MG63 (cell line): ENCODE measurements at regions not wholly inside any gene's neighbourhood (a gene's known extent, or its start where the extent isn't known, plus 50 kb on each side); places are given as distances from the start of the nearest gene placed in this dataset.

Experiments used
- DNase-seq: peaks from one replicate; pipeline ENCODE4 v3.0.0-alpha.2; 2020
- H3K27me3 ChIP-seq: fragments of 250-450 bp; sonication (Bioruptor Pico); 2 replicates; pipeline ENCODE4 v1.5.1; 2020; ENCODE audit warnings: mild to moderate bottlenecking, moderate library complexity
- H3K36me3 ChIP-seq: fragments of 250-450 bp; sonication (Bioruptor Pico); 2 replicates; pipeline ENCODE4 v1.5.1; 2020; ENCODE audit warnings: mild to moderate bottlenecking, moderate library complexity
- H3K4me3 ChIP-seq: fragments of 250-450 bp; sonication (Bioruptor Pico); 2 replicates; pipeline ENCODE4 v1.5.1; 2020; ENCODE audit warnings: mild to moderate bottlenecking, moderate library complexity
- H3K9me3 ChIP-seq: fragments of 250-450 bp; sonication (Bioruptor Pico); 2 replicates; pipeline ENCODE4 v1.5.1; 2020; ENCODE audit warnings: mild to moderate bottlenecking, moderate library complexity

DNA sequence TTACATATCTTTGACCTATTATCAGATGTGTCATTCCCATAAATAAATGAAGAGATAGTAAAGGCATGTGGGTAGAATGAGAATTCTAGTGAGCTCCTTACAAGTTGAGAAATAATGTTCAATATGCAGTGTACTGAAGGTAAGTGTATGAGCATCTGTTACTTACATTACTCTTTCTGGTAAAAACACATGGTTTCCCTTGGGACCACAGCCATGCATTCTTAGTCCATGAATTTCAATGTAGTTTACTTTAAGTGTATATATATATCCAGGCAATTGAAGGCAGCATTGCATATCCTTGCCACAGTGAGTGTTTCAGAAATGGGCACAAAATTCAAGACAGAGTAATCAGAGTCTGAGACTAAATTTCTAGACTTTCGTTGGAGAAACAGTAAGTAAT, 277.2 kb downstream of the CXXC4 start:
- DNase-seq, result no peak
- Histone ChIP-seq H3K4me3 (no peak overlapping the region), H3K27me3 (no peaks in the 10 kb centered on the region), H3K36me3 (no peaks in the 10 kb centered on the region), H3K9me3 (no peaks in the 10 kb centered on the region)

- Histone ChIP-seq H3K9me3 (no peaks in the 10 kb centered on the region), H3K36me3 (no peaks in the 10 kb centered on the region), H3K4me3 (no peak overlapping the region), H3K27me3 (no peaks in the 10 kb centered on the region)
- DNase-seq, result no peak
These were observed 283.0 kb downstream of the CXXC4 start for GRCh38 chr4:104211657-104212056.

- Histone ChIP-seq H3K36me3 (no peaks in the 10 kb centered on the region), H3K27me3 (no peaks in the 10 kb centered on the region), H3K4me3 (no peak overlapping the region), H3K9me3 (no peaks in the 10 kb centered on the region)
- no peak for DNase-seq
These were observed 284.3 kb downstream of the CXXC4 start for GRCh38 chr4:104210420-104210819.

DNA sequence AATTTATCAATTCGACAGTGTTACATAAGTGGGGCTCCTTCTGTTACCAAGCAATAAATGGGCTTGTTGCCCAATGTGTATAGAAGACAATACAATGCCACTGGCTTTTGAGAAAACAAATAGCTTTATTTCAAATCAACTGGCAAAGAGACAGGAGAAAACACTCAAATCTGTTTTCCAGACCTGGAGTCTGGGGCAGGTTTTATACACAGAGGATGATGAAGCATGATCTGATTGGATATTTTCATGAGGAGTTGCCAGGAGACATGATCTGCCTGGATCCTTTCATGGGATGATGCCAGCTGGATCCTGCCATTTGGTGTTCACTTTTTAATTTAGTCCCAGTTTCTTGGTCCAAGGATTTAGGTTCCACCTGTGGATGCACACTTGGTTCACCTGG, 287.9 kb downstream of the CXXC4 start:
- Histone ChIP-seq H3K27me3 (no peaks in the 10 kb centered on the region), H3K9me3 (no peaks in the 10 kb centered on the region), H3K36me3 (no peaks in the 10 kb centered on the region), H3K4me3 (no peak overlapping the region)
- DNase-seq, result no peak

- H3K27me3 ChIP-seq, result no peaks in the 10 kb centered on the region
- H3K36me3 ChIP-seq, result no peaks in the 10 kb centered on the region
- no peak for DNase-seq
These were observed 289.6 kb downstream of the CXXC4 start for GRCh38 chr4:104205116-104205515.

DNA sequence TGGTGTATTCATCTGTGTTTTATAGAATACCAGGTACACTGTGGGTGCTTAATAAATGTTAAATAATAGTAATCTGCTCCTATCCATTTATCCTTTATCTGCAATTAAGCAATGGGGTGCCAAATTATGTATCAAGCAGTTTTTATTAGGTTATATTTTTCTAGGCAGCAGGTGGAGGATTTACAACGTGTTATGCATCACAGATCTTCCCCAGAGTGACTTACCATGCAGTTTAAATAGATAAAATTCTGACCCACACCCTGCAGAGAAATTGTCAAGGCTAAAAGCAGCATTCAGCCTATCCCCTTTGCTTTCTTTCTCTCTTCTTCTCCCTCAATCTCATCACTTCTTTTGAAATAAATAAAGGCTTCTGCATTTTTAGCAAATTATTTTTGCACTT, 306.4 kb downstream of the CXXC4 start:
- no peak for DNase-seq
- no peaks in the 10 kb centered on the region for H3K27me3 ChIP-seq
- H3K9me3 ChIP-seq, result no peaks in the 10 kb centered on the region
- H3K36me3 ChIP-seq, result no peaks in the 10 kb centered on the region
- no peak overlapping the region for H3K4me3 ChIP-seq

More at GRCh38 chr4:104205116-104205515, 289.6 kb downstream of the CXXC4 start:
- Histone ChIP-seq H3K4me3 (no peak overlapping the region), H3K9me3 (no peaks in the 10 kb centered on the region)

DNA sequence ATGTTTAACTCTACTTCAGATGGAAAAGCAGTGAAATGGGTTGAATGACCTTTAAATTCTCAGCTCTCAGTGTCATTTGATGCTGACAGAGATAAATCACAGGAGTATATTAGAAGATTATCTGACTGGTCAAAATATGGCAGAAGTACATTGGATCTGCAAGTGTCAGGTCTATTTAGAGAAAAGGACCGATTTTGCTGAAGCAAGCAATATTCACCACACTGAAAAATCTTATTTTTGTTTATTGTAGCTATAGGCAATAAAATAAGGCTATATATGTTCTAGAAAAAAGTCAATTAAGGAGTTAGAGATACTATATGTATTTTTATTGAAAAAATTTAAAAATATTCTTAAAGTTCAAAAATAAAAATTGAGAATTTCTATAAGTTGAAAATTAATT, 325.3 kb downstream of the CXXC4 start:
- H3K27me3 ChIP-seq, result no peaks in the 10 kb centered on the region
- H3K36me3 ChIP-seq, result no peaks in the 10 kb centered on the region
- H3K4me3 ChIP-seq, result no peak overlapping the region
- DNase-seq, result no peak
- H3K9me3 ChIP-seq, result no peaks in the 10 kb centered on the region

- no peak for DNase-seq
- H3K36me3 ChIP-seq, result no peaks in the 10 kb centered on the region
- H3K9me3 ChIP-seq, result no peaks in the 10 kb centered on the region
- no peak overlapping the region for H3K4me3 ChIP-seq
- no peaks in the 10 kb centered on the region for H3K27me3 ChIP-seq
These were observed 327.9 kb downstream of the CXXC4 start for GRCh38 chr4:104166749-104167148.

DNA sequence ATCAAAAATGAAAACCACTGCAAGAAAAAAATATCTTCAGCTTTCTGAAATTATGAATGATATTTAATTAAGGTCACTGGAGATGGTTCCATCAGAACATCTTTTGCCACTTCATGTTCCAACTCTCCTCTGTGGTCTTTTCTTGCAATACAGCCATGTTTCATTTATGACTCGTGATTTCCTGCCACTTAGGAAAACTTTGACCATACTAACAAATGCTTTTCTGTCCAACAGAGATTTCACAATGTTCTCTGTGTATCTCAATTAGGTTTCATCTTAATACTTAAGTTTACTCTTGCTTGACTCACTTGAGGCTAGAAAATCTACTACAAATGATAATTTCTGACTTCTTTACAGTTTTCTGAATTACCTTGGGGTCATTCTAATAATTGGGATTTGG, 330.9 kb downstream of the CXXC4 start:
- Histone ChIP-seq H3K36me3 (no peaks in the 10 kb centered on the region), H3K4me3 (no peak overlapping the region), H3K27me3 (no peaks in the 10 kb centered on the region), H3K9me3 (no peaks in the 10 kb centered on the region)
- DNase-seq, result no peak

DNA sequence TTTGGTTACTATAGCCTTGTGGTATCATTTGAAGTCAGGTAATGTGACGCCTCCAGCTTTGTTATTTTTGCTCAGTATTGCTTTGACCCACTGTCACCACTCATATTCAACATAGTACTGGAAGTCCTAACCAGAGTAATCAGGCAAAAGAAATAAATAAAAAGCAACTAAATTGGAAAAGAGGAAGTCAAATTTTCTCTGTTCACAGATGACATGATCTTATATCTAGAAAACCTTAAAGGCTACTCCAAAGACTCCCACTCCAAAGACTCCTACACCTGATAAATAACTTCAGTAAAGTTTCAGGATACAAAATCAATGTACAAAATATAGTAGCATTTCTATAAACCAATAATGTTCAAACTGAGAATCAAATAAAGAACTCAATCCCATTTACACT, 348.6 kb downstream of the CXXC4 start:
- DNase-seq, result no peak
- no peaks in the 10 kb centered on the region for H3K9me3 ChIP-seq
- no peaks in the 10 kb centered on the region for H3K27me3 ChIP-seq
- no peak overlapping the region for H3K4me3 ChIP-seq
- no peaks in the 10 kb centered on the region for H3K36me3 ChIP-seq

DNA sequence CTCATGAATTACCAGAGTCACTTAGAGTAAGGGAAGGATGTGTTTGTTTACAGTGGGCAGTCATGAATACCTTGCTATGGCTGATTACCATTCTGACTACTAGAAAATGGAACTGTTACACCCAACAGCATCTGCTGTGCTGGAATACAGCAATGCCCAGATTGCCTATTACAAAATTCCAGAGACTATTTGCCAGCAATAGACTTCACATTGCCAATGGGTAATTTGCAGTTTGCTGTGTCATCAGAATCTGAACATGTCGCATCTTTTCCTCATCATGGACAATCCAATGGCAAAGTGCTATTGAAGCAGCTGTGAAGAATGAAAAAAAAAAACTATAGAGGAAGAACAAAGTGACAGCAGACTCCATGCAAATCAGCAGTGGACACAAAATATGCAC, 356.6 kb downstream of the CXXC4 start:
- no peak for DNase-seq
- H3K36me3 ChIP-seq, result no peaks in the 10 kb centered on the region
- no peak overlapping the region for H3K4me3 ChIP-seq
- H3K27me3 ChIP-seq, result no peaks in the 10 kb centered on the region
- no peaks in the 10 kb centered on the region for H3K9me3 ChIP-seq

- Histone ChIP-seq H3K4me3 (no peak overlapping the region), H3K27me3 (no peaks in the 10 kb centered on the region), H3K36me3 (no peaks in the 10 kb centered on the region), H3K9me3 (no peaks in the 10 kb centered on the region)
- no peak for DNase-seq
These were observed 365.5 kb downstream of the CXXC4 start for GRCh38 chr4:104129243-104129642.

DNA sequence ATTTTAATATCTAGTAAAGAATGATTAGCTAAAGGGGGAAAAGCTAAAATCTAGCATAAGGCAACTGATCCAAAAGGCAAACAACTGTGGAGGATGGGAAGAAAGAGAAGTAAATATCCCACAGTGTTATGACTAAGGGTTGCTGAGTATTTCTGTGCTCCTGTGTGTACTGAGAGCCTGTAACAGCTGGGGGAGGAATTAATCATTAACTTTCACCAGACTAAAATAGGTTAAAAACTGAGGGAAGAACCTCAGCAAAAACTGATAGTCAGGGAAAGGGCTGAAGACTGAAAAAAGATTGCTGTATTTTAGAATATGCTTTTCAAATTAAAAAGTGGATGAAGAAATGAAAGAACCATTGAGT, 365.9 kb downstream of the CXXC4 start:
- H3K4me3 ChIP-seq, result no peak overlapping the region
- no peak for DNase-seq
- no peaks in the 10 kb centered on the region for H3K27me3 ChIP-seq
- H3K36me3 ChIP-seq, result no peaks in the 10 kb centered on the region
- no peaks in the 10 kb centered on the region for H3K9me3 ChIP-seq

- H3K4me3 ChIP-seq, result no peak overlapping the region
- no peaks in the 10 kb centered on the region for H3K9me3 ChIP-seq
- DNase-seq, result no peak
- no peaks in the 10 kb centered on the region for H3K27me3 ChIP-seq
- no peaks in the 10 kb centered on the region for H3K36me3 ChIP-seq
These were observed 366.5 kb downstream of the CXXC4 start for GRCh38 chr4:104128031-104128849.

GRCh38 chr4:104123021-104123420, 371.7 kb downstream of the CXXC4 start:
- Histone ChIP-seq H3K4me3 (no peak overlapping the region), H3K27me3 (no peaks in the 10 kb centered on the region), H3K9me3 (no peaks in the 10 kb centered on the region), H3K36me3 (no peaks in the 10 kb centered on the region)
- no peak for DNase-seq

DNA sequence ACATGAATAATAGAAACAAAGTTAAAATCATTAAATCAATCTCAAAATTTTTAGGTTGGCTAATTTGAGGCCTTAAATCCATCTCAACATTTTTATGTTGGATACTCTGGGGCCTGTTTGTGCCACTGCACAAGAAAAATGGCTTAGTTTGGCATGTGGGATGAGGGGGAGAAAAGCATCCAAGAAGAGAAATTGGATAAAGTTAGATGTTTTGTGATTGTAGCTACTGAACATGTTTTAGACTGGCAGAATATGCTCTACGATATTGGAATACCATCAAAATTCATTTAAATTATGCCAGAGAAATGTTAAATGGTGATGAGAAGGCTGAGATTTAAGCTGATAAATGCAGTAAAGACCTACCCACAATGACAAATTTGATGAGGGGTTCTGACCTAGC, 376.9 kb downstream of the CXXC4 start:
- no peaks in the 10 kb centered on the region for H3K9me3 ChIP-seq
- H3K36me3 ChIP-seq, result no peaks in the 10 kb centered on the region
- H3K27me3 ChIP-seq, result no peaks in the 10 kb centered on the region
- DNase-seq, result no peak
- no peak overlapping the region for H3K4me3 ChIP-seq

- DNase-seq, result no peak
- Histone ChIP-seq H3K27me3 (no peaks in the 10 kb centered on the region), H3K36me3 (no peaks in the 10 kb centered on the region), H3K4me3 (no peak overlapping the region), H3K9me3 (no peaks in the 10 kb centered on the region)
These were observed 380.8 kb downstream of the CXXC4 start for GRCh38 chr4:104113850-104114249.

GRCh38 chr4:104099141-104099540, 379.4 kb upstream of the TACR3 start:
- DNase-seq, result no peak
- Histone ChIP-seq H3K27me3 (no peaks in the 10 kb centered on the region), H3K4me3 (no peak overlapping the region), H3K9me3 (no peaks in the 10 kb centered on the region), H3K36me3 (no peaks in the 10 kb centered on the region)

- Histone ChIP-seq H3K9me3 (no peaks in the 10 kb centered on the region), H3K27me3 (no peaks in the 10 kb centered on the region)
These were observed 373.5 kb upstream of the TACR3 start for GRCh38 chr4:104093247-104093646.

More at GRCh38 chr4:104093247-104093646, 373.5 kb upstream of the TACR3 start:
- no peak overlapping the region for H3K4me3 ChIP-seq
- no peak for DNase-seq
- H3K36me3 ChIP-seq, result no peaks in the 10 kb centered on the region
